HUDEP-2 (cell line): ENCODE measurements at regions not wholly inside any gene's neighbourhood (a gene's known extent, or its start where the extent isn't known, plus 50 kb on each side); places are given as distances from the start of the nearest gene placed in this dataset.
A peak's percentile ranks its signal among the peaks of the same experiment; 100 is the strongest.
"Not testable (repeated sequence)": the region's sequence is repeated elsewhere in the genome, so short reads cannot be mapped to it uniquely, and the experiment has no call there.

Source experiments
- DNase-seq, 76 experiments: peaks; one replicate each; lab custom pipeline; 2025; ENCODE audit not compliant: unreplicated experiment in 76 of 76; lab: John Stamatoyannopoulos, UW

DNA sequence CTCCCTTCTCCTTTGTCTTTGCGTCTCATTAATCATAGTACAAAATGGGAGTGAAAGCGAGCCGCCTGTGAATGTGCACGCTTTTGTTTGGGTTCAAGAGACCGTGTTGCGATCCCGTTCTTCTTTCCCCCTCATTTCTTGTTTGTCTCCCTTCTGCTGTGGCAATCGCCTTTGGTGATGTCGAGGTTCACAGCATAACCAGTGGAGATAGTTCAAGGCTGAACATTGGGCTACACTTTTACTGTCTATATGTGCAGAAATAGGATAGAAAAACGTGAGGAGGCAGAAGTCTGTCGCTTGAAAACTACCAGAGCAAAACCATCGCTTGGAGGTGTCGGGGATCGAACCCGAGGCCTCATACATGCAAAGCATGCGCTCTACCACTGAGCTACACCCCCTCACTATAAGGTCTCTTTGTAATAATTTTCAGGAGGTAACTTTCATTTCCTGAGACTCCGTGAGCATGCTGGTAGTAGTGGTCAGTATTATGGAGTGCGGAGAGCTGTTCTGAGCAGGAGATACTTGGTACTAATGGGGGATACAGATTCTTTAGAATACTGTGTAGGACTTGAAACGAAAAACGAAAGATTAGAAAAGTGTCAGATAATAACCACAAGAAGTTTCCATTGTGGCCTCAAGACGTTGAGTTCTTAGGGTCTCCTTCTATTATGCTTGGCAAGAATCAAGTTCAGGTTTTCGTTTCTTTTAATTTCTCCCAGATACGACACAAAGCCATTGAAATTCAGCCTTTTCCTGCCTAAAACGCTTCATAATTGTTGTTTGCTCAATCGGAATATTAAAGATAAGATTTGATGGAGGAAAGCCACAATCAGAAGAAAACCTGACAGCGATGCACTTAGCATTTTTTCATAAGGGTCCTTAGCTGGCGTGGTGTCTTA, 106.6 kb downstream of the TRIM27 start:
- peak in 73 of 76 experiments; percentile 57 to 98 (median 90) for DNase-seq

- DNase-seq = peak in 3 of 76 experiments; percentile 23 to 39 (median 29)
Measured at GRCh38 chr6:28817808-28818145, 106.0 kb downstream of the TRIM27 start.

DNA sequence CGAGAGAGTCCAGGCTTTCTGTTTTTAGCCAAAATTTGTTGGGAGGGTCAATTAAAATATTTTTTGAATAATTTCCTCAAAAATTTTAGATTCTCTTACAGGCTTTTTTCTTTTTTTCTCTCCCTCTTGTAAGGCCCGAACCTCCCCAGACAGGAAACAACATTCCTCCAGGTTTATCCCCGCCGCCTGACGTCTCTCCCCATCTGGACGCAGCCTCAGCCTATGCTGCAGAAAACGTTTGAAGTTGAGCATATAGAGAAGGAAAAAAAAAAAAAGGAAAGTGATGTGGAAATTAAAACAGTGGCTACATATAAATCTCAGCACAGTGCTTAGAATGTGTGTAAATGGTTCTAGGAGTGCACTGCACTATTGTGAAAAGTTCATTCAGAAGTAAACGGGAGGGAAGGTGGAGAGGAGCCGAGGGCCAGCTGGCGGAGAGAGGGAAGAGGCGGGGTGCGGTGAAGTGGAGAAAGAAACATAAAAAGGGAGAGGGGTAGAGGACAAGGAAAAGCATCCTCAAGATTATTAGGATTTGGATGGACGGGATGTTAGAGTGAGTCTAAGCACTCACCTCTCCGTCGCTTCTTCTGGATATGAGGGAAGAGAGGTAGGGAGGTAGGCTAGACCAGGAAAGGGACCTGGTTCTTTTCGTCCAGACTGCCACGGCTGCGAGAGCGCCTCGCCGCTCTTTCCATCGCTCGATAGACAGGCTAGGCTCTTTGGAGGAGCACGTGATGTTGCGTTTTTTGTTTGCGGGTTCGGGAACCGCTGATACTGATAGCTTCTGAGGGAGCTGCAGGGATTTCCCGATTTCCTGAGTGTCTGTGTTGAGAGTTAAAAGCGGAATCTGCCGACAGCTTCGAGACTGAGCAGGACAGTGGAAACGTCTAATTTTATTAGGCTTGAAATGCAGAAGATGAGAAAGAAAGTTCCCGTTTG, 98.7 kb downstream of the TRIM27 start:
- no peak for DNase-seq

- DNase-seq = no peak
Measured at GRCh38 chr6:28825732-28826293, 98.0 kb downstream of the TRIM27 start.

GRCh38 chr6:28831683-28832082, 92.1 kb downstream of the TRIM27 start:
- DNase-seq = not testable (repeated sequence)

DNA sequence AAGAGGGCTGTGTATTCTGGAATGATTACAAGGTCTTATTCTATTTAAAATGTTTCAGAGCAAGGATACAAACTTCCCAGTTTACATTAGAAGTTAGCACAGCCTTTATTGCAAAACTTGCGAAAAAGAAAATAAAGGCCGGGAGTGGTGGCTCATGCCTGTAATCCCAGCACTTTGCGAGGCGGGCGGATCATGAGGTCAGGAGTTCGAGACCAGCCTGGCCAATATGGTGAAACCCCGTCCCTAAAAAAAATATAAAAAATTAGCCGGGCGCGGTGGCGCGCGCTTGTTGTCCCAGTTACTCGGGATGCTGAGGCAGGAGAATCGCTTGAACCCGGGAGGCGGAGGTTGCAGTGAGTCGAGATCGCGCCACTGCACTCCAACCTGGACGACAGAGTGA, 87.1 kb downstream of the TRIM27 start:
- DNase-seq = not testable (repeated sequence)

- DNase-seq = peak in 60 of 76 experiments; percentile 45 to 99 (median 77)
Measured at GRCh38 chr6:28838289-28838633, 85.5 kb downstream of the TRIM27 start.

DNA sequence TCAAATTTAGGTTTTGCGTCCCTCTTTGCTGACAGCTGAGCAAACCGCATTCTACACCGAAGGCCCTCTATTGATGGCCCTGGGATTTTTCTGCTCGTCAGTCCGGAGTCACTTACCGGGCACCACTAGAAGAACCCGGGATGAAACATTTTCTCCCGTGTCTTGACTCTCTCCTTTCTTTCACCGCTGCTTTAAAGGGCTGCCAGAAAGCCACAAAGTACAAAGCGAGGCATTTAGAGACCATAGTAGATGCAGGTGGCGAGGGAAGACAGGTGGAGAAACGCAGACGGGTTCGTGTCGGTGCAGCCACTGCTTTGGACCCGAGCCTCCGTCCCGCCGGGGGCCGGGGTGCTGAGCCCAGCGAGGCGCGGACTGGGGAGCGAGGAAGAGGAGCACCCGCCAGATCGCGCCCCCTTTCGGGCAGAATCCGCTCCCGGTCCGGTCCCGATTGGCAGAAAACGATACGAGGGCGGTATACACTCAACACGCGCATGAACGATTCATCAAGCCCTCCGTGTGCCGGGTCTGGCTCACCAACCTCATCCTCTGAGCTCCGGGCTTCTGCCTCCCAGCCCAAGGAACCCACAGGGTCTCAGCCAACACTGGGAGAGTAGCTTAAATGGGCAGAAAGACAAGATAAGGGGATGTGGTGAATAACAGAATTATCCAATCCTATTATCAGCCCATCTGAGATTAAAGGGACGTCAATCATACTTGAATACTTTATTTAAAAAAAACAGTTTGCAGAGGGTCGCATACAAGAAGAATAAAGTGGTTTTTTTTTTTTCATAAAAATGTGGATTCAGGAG, 84.9 kb downstream of the TRIM27 start:
- peak in 75 of 76 experiments; percentile 75 to 99 (median 94) for DNase-seq

DNA sequence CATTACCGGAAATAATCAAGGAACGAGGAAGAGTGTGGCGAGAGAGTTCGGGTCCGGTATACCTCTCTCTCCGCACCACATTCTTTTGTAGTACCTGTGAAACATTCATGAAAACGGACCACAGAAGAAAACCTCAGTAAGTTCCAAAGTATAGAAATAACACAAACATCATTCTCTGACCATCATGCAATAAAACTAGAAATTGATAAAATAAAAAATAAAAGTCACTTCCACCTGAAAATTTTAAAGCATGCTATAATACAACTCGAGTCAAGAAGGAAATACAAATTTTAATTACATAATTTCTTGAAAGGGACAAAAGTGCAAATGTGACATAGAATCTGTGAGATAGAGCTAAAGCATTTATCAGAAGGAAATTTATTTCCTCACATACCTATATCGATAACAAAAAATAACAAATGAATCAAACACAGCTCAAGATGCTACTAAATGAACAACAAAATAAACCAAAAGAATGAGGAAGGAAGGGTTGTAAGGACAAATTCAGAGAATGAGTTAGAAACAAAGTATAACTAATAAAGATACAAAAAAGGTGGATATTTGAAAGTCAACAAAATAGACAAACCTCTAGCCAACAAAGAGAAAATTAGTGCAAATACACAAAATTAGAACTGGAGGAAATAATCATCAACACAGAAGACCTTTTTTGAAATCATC, 84.2 kb downstream of the TRIM27 start:
- DNase-seq = no peak

GRCh38 chr6:28841290-28841689, 82.5 kb downstream of the TRIM27 start:
- peak in 14 of 76 experiments; percentile 18 to 56 (median 36) for DNase-seq

GRCh38 chr6:28848756-28849155, 75.0 kb downstream of the TRIM27 start:
- DNase-seq = peak in 48 of 76 experiments; percentile 17 to 72 (median 50)
